ENCODE measurements at regions not wholly inside any gene's neighbourhood (a gene's known extent, or its start where the extent isn't known, plus 50 kb on each side); places are given as distances from the start of the nearest gene placed in this dataset.

- Histone ChIP-seq H4K5ac (ENCODE audit: insufficient read length, low read depth, low read length) (no peak overlapping the region), H3K27ac (ENCODE audit: insufficient read length, low read depth, low read length) (no peak overlapping the region), H2BK120ac (ENCODE audit: low read depth, low read length, poor library complexity, severe bottlenecking) (no peak overlapping the region), H4K20me1 (ENCODE audit: control insufficient read depth, insufficient read depth, insufficient read length) (no peaks in the 10 kb centered on the region), H3T11ph (ENCODE audit: low read length) (no peak overlapping the region), H3K9ac (ENCODE audit: extremely low read depth, insufficient read length, low read length) (no peak overlapping the region), H3K27me3 (ENCODE audit: insufficient read depth, low read length) (no peaks in the 10 kb centered on the region), H4K91ac (ENCODE audit: insufficient read length, low read depth, low read length) (no peak overlapping the region), H3K4me1 (ENCODE audit: insufficient read depth, low read length) (no peaks in the 10 kb centered on the region; the same call in 1 of the 2 replicates), H3K9me3 (ENCODE audit: control insufficient read depth, low read depth, low read length) (no peaks in the 10 kb centered on the region), H3K23ac (ENCODE audit: insufficient read length, low read depth, low read length) (no peak overlapping the region), H2BK15ac (ENCODE audit: low read depth, low read length) (no peak overlapping the region), H4K8ac (replicated peaks; ENCODE audit: insufficient read length, low read depth, low read length) (no peak overlapping the region), H2BK20ac (ENCODE audit: low read depth, low read length, poor library complexity, severe bottlenecking) (no peak overlapping the region), H3K56ac (ENCODE audit: insufficient read length, low read depth, low read length) (no peak overlapping the region), H2BK12ac (ENCODE audit: insufficient read length, low read depth, low read length) (no peak overlapping the region), H2BK5ac (ENCODE audit: insufficient read length, low read length) (no peak overlapping the region), H3K4me2 (ENCODE audit: insufficient read depth, insufficient read length, low read length) (no peak overlapping the region), H3K14ac (ENCODE audit: insufficient read depth, low read length) (no peak overlapping the region), H2AK5ac (ENCODE audit: insufficient read length, low read length) (no peak overlapping the region), H3K4ac (ENCODE audit: low read depth, low read length) (no peak overlapping the region), H3K23me2 (ENCODE audit: insufficient read length, low read depth, low read length, poor library complexity, severe bottlenecking) (peaks cover 9% of the 10 kb centered on the region), H3K79me2 (ENCODE audit: insufficient read depth, low read length) (peaks cover 4% of the 10 kb centered on the region; the same call in 1 of the 2 replicates), H3K79me1 (ENCODE audit: insufficient read depth, low read depth, low read length, poor library complexity, severe bottlenecking) (peaks cover 5% of the 10 kb centered on the region), H3K18ac (ENCODE audit: insufficient read length, low read depth, low read length) (no peak overlapping the region), H2AFZ (ENCODE audit: low read length) (no peak overlapping the region)
- no peak for DNase-seq
- TF ChIP-seq, protein P1, sequence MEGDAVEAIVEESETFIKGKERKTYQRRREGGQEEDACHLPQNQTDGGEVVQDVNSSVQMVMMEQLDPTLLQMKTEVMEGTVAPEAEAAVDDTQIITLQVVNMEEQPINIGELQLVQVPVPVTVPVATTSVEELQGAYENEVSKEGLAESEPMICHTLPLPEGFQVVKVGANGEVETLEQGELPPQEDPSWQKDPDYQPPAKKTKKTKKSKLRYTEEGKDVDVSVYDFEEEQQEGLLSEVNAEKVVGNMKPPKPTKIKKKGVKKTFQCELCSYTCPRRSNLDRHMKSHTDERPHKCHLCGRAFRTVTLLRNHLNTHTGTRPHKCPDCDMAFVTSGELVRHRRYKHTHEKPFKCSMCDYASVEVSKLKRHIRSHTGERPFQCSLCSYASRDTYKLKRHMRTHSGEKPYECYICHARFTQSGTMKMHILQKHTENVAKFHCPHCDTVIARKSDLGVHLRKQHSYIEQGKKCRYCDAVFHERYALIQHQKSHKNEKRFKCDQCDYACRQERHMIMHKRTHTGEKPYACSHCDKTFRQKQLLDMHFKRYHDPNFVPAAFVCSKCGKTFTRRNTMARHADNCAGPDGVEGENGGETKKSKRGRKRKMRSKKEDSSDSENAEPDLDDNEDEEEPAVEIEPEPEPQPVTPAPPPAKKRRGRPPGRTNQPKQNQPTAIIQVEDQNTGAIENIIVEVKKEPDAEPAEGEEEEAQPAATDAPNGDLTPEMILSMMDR (conservative IDR thresholded peaks at IDR 0.05): no peak
- no CpG with 5 or more reads among the region's 4 CpGs for WGBS (ENCODE audit: extremely low coverage, insufficient read length, low lambda C conversion rate)
- peaks cover 2 to 7% (median 4%) of the 10 kb centered on the region in 3 experiments; a peak in 5 of 7 replicates for H3K36me3 Mint-ChIP-seq (ENCODE audit: insufficient read depth in 1 of 3, low read depth in 3 of 3)
- no peak overlapping the region for H3K27ac Mint-ChIP-seq
- H3K9me3 Mint-ChIP-seq: no peaks in the 10 kb centered on the region
- no peak overlapping the region for H3K4me3 Mint-ChIP-seq
- H3K4me1 Mint-ChIP-seq: peaks cover 10 to 22% of the 10 kb centered on the region in 2 experiments
- H3K27me3 Mint-ChIP-seq (ENCODE audit: low read depth): no peaks in the 10 kb centered on the region; the same call in 1 of the 2 replicates
Observed at GRCh38 chr6:138688580-138688979, 85.0 kb upstream of the CCDC28A start.
